ENCODE measurements at regions not wholly inside any gene's neighbourhood (a gene's known extent, or its start where the extent isn't known, plus 50 kb on each side); places are given as distances from the start of the nearest gene placed in this dataset.

DNA sequence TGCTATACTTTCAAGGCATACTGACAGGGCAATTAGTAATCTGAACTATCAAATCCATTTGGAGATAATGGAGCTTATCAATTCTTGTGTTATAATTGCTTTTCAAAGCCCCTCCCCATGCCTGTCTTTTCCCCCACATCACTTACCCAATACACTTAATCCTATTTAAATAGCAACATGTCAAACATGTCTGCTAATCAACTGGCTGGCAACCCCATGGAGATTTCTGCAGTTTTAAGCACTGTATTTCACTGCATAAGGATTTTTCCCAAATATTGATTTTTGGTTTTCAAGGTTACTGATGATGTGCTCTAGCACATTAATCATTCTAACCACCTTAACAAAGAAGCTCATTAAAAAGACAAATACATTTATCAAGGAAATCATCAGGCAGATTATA lies 800.3 kb downstream of the PLA2G4A start:
- intact Hi-C loops (cut with DNase I), result no loop called here
- TF ChIP-seq POLR2A (IDR thresholded peaks at IDR 0.05) (no peak), CTCF (IDR thresholded peaks at IDR 0.05) (no peak)
- no peak overlapping the region for H3K4me3 ChIP-seq
- H3K4me1 ChIP-seq, result no peaks in the 10 kb centered on the region
- H3K27me3 ChIP-seq, result no peaks in the 10 kb centered on the region
- H3K27ac ChIP-seq, result no peak overlapping the region
- H3K36me3 ChIP-seq, result no peaks in the 10 kb centered on the region
- peaks cover 0 to 14% (median 10%) of the 10 kb centered on the region in 3 donors for H3K9me3 ChIP-seq
- DNase-seq, result no peak

- TF ChIP-seq POLR2A (IDR thresholded peaks at IDR 0.05), result no peak
- TF ChIP-seq CTCF (IDR thresholded peaks at IDR 0.05), result no peak
- H3K27ac ChIP-seq, result no peak overlapping the region
- H3K4me3 ChIP-seq, result no peak overlapping the region
- no peaks in the 10 kb centered on the region for H3K36me3 ChIP-seq
- H3K9me3 ChIP-seq, result peaks cover 0 to 14% (median 10%) of the 10 kb centered on the region in 3 donors
- intact Hi-C loops (cut with DNase I), result no loop called here
- H3K27me3 ChIP-seq, result no peaks in the 10 kb centered on the region
- H3K4me1 ChIP-seq, result no peaks in the 10 kb centered on the region
- 78 to 83% methylated on average over 9 to 10 of the region's 13 CpGs for WGBS, 2 donors
- no peak for DNase-seq
Measured at GRCh38 chr1:187630653-187631380, 802.1 kb downstream of the PLA2G4A start.

GRCh38 chr1:187631381-187631675 lies 802.6 kb downstream of the PLA2G4A start:
- 80 to 83% methylated on average over 5 of the region's 5 CpGs for WGBS, 2 donors
- H3K4me3 ChIP-seq, result no peak overlapping the region
- H3K36me3 ChIP-seq, result no peaks in the 10 kb centered on the region
- no peak for DNase-seq
- peaks cover 0 to 14% (median 10%) of the 10 kb centered on the region in 3 donors for H3K9me3 ChIP-seq
- no peaks in the 10 kb centered on the region for H3K27me3 ChIP-seq
- TF ChIP-seq POLR2A (IDR thresholded peaks at IDR 0.05), result no peak
- no peak for TF ChIP-seq CTCF (IDR thresholded peaks at IDR 0.05)
- H3K4me1 ChIP-seq, result no peaks in the 10 kb centered on the region
- intact Hi-C loops (cut with DNase I), result no loop called here
- H3K27ac ChIP-seq, result no peak overlapping the region

DNA sequence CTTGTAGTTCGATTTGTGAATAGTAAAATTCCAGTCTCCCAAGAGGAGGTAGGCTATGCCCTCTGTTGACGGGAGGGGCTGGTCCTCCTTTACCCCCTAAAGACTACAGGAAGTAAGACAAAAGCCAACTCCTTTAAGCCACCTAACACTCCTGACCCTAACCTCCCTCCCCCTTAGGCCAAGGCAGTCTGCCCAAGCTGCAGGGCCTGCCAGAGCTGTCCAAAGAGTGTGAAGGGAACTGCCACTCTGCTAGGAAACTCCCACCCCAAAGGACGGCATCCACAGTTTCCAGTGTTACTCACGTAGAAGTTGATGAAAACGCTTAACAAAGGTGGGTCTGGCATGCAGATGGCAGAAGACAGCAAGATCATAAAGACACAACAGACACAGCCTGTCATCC lies 803.2 kb downstream of the PLA2G4A start:
- H3K4me1 ChIP-seq, result no peaks in the 10 kb centered on the region
- intact Hi-C loops (cut with DNase I), result no loop called here
- H3K27ac ChIP-seq, result no peak overlapping the region
- no peak overlapping the region for H3K4me3 ChIP-seq
- H3K27me3 ChIP-seq, result no peaks in the 10 kb centered on the region
- no peaks in the 10 kb centered on the region for H3K36me3 ChIP-seq
- no peak for TF ChIP-seq POLR2A (IDR thresholded peaks at IDR 0.05)
- no peak for TF ChIP-seq CTCF (IDR thresholded peaks at IDR 0.05)
- H3K9me3 ChIP-seq, result peaks cover 0 to 14% (median 10%) of the 10 kb centered on the region in 3 donors
- no peak for DNase-seq
- 50 to 75% methylated on average over 4 of the region's 5 CpGs for WGBS, 2 donors

GRCh38 chr1:187634940-187635339 lies 806.2 kb downstream of the PLA2G4A start:
- 29 to 62% methylated on average over 1 of the region's 1 CpG for WGBS, 2 donors
- peaks cover 0 to 14% (median 10%) of the 10 kb centered on the region in 3 donors for H3K9me3 ChIP-seq
- intact Hi-C loops (cut with DNase I), result no loop called here
- DNase-seq, result no peak
- no peaks in the 10 kb centered on the region for H3K4me1 ChIP-seq
- H3K27me3 ChIP-seq, result no peaks in the 10 kb centered on the region
- no peak overlapping the region for H3K27ac ChIP-seq
- no peaks in the 10 kb centered on the region for H3K36me3 ChIP-seq
- TF ChIP-seq CTCF (IDR thresholded peaks at IDR 0.05) (no peak), POLR2A (IDR thresholded peaks at IDR 0.05) (no peak)
- no peak overlapping the region for H3K4me3 ChIP-seq

Data from esophagus squamous epithelium (tissue), 5 donors.